PC-9 (cell line): ENCODE measurements at regions not wholly inside any gene's neighbourhood (a gene's known extent, or its start where the extent isn't known, plus 50 kb on each side); places are given as distances from the start of the nearest gene placed in this dataset.

Experiments
- BruUV-seq: library from RNA; stranded (reverse); fragments of 400-500 nt; replicated peaks from 2 replicates; lab custom pipeline; 2021; lab: Mats Ljungman, UMichigan
- CTCF ChIA-PET: fragments of 300-600 bp; sonication (Branson Sonifier 250); formaldehyde crosslinking; loops from one replicate; lab custom pipeline; 2022; ENCODE audit warnings: antibody characterized with exemption; lab: Charles Lee
- POLR2A ChIA-PET: fragments of 300-600 bp; sonication (Branson Sonifier 250); formaldehyde crosslinking; loops from one replicate; lab custom pipeline; 2022; ENCODE audit warnings: antibody characterized with exemption; ENCODE audit not compliant: unreplicated experiment; lab: Charles Lee
- DNase-seq, 2 experiments: peaks; one replicate each; pipeline versions ENCODE4 v3.0.0 to v3.0.0-alpha.2; 2015 to 2022; ENCODE audit warnings: mixed read lengths in 1 of 2
- H2AFZ ChIP-seq: fragments of 200-600 bp; sonication (generic); 2 replicates; pipeline ENCODE4 v1.8.1; 2017; ENCODE audit warnings: antibody characterized with exemption
- H3F3A ChIP-seq: fragments of 200-600 bp; sonication (generic); 2 replicates; pipeline ENCODE4 v1.8.1; 2017; ENCODE audit warnings: antibody characterized with exemption, mild to moderate bottlenecking, low read depth; ENCODE audit not compliant: insufficient read depth
- H3K27ac ChIP-seq: fragments of 200-600 bp; sonication (generic); 2 replicates; pipeline ENCODE4 v1.6.1; 2016; ENCODE audit warnings: mixed run types
- H3K27me3 ChIP-seq: fragments of 200-600 bp; sonication (generic); 2 replicates; pipeline ENCODE4 v1.6.1; 2016; ENCODE audit warnings: low read depth, mixed run types; ENCODE audit not compliant: insufficient read depth
- H3K36me3 ChIP-seq: fragments of 200-600 bp; sonication (generic); 2 replicates; pipeline ENCODE4 v1.6.1; 2016; ENCODE audit warnings: low read depth, mixed run types
- H3K4me1 ChIP-seq: fragments of 200-600 bp; sonication (generic); replicated peaks from 2 replicates; pipeline ENCODE4 v1.6.1; 2016; ENCODE audit warnings: mixed run types; ENCODE audit not compliant: insufficient read depth
- H3K4me2 ChIP-seq: fragments of 200-600 bp; sonication (generic); 2 replicates; pipeline ENCODE4 v1.6.1; 2017; ENCODE audit warnings: mixed run types
- H3K4me3 ChIP-seq: fragments of 200-600 bp; sonication (generic); 2 replicates; pipeline ENCODE4 v1.6.1; 2016; ENCODE audit warnings: mixed run types
- H3K79me2 ChIP-seq: fragments of 200-600 bp; sonication (generic); 2 replicates; pipeline ENCODE4 v1.6.1; 2017; ENCODE audit warnings: low read depth, mixed run types
- H3K9me2 ChIP-seq: fragments of 200-600 bp; sonication (generic); 2 replicates; pipeline ENCODE4 v1.8.1; 2017; ENCODE audit warnings: mild to moderate bottlenecking; ENCODE audit not compliant: insufficient read depth
- H3K9me3 ChIP-seq: fragments of 200-600 bp; sonication (generic); 2 replicates; pipeline ENCODE4 v1.8.1; 2016; ENCODE audit warnings: low read depth; ENCODE audit not compliant: insufficient read depth
- H4K20me1 ChIP-seq: fragments of 200-600 bp; sonication (generic); 2 replicates; pipeline ENCODE4 v1.8.1; 2017; ENCODE audit not compliant: insufficient read depth
- EZH2 ChIP-seq: fragments of 200-600 bp; sonication (generic); IDR thresholded peaks from 2 replicates; pipeline ENCODE4 v1.8.0; 2017; ENCODE audit warnings: antibody characterized with exemption, low read depth
- intact Hi-C: fragments of 100-400 bp; cut with micrococcal nuclease; formaldehyde crosslinking; loops from one replicate; pipeline ENCODE4 v1.10.0; 2022; ENCODE audit not compliant: unreplicated experiment
- TF ChIP-seq, protein P1 (sequence below): fragments of 200-600 bp; sonication (generic); conservative IDR thresholded peaks from 2 replicates; pipeline ENCODE4 v1.6.1; 2017; ENCODE audit warnings: mixed run types, antibody characterized with exemption, mild to moderate bottlenecking, moderate library complexity

DNA sequence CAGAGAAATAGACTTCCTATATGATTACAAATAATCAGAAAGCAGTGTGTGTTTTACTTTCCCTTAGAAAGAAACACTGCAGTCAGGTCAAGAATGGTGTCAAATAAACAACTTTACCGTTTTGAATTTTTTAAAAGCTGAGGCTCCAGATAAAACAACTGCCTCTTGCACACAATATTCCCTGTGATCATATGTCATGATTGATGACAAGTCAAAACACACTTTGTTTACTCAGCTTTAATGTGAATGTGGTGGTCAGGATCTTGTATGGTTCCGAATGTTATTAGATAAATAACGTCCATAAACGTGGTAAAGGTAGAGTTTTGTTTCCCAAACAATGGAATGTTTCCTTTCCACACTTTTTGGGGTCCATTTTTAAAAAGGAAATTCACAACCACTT, 428.4 kb upstream of the MDFIC2 start:
- CTCF ChIA-PET, result no interaction called here
- POLR2A ChIA-PET, result no interaction called here
- no peaks in the 10 kb centered on the region for H3K4me1 ChIP-seq
- TF ChIP-seq, protein P1, sequence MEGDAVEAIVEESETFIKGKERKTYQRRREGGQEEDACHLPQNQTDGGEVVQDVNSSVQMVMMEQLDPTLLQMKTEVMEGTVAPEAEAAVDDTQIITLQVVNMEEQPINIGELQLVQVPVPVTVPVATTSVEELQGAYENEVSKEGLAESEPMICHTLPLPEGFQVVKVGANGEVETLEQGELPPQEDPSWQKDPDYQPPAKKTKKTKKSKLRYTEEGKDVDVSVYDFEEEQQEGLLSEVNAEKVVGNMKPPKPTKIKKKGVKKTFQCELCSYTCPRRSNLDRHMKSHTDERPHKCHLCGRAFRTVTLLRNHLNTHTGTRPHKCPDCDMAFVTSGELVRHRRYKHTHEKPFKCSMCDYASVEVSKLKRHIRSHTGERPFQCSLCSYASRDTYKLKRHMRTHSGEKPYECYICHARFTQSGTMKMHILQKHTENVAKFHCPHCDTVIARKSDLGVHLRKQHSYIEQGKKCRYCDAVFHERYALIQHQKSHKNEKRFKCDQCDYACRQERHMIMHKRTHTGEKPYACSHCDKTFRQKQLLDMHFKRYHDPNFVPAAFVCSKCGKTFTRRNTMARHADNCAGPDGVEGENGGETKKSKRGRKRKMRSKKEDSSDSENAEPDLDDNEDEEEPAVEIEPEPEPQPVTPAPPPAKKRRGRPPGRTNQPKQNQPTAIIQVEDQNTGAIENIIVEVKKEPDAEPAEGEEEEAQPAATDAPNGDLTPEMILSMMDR, result no peak
- TF ChIP-seq EZH2, result no peak
- no peaks in the 10 kb centered on the region for H3K9me3 ChIP-seq
- no TSS peak for BruUV-seq
- no peaks in the 10 kb centered on the region for H3K36me3 ChIP-seq
- no peaks in the 10 kb centered on the region for H3K27me3 ChIP-seq
- no peak for DNase-seq
- no peak overlapping the region for H3K27ac ChIP-seq
- no peak overlapping the region for H3K4me2 ChIP-seq
- H4K20me1 ChIP-seq, result no peaks in the 10 kb centered on the region
- no peak overlapping the region for H3K4me3 ChIP-seq
- no peaks in the 10 kb centered on the region for H3F3A ChIP-seq
- H2AFZ ChIP-seq, result no peak overlapping the region
- no peaks in the 10 kb centered on the region for H3K9me2 ChIP-seq
- intact Hi-C loops, result no loop called here
- H3K79me2 ChIP-seq, result no peaks in the 10 kb centered on the region

DNA sequence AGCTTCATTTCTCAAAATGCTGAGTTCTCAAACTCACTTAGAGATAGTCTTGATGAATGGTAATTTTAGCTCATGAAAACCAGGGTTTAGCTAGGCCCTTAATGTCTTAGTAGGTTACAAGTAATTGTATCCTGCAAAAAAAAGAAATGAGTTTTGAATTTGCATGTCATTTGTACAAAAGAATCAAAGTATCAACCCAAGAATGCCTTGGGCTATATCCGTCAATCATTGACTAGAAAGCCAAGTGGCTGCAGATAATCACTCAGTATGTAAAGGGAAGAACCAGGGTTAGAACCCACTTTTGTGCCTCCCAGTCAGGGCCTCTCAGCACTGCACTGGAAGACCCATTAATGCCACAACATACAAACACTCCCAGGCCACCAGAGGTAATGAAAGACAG, 427.6 kb upstream of the MDFIC2 start:
- POLR2A ChIA-PET, result no interaction called here
- TF ChIP-seq, protein P1, result no peak
- TF ChIP-seq EZH2, result no peak
- Histone ChIP-seq H3K4me2 (no peak overlapping the region), H3K9me3 (no peaks in the 10 kb centered on the region), H3K27ac (no peak overlapping the region), H3K4me1 (no peaks in the 10 kb centered on the region), H3K9me2 (no peaks in the 10 kb centered on the region), H3K4me3 (no peak overlapping the region), H3F3A (no peaks in the 10 kb centered on the region), H3K36me3 (no peaks in the 10 kb centered on the region), H2AFZ (no peak overlapping the region), H4K20me1 (no peaks in the 10 kb centered on the region), H3K27me3 (no peaks in the 10 kb centered on the region), H3K79me2 (no peaks in the 10 kb centered on the region)
- DNase-seq, result no peak
- BruUV-seq, result no TSS peak
- CTCF ChIA-PET, result no interaction called here
- intact Hi-C loops, result no loop called here

DNA sequence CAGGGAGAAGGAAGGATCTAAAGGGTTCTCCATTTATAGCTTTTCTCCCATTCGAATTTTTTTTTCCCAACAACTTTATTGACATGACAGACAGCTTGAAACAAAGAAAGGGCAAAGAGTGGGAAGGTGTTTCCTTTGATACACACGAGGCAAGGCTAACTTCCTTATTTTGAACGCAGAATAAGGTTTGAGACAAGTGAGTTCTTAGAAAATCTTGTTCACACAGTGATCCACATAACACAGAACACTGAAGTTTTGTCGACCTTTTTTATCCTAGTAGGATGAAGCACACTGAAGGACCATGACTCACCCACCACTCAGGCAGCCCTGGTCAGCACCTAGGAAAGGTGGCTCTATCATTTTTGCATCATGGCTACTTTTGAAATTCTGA, 425.8 kb upstream of the MDFIC2 start:
- no peak overlapping the region for H3K4me3 ChIP-seq
- H3K9me2 ChIP-seq, result no peaks in the 10 kb centered on the region
- no peak overlapping the region for H3K27ac ChIP-seq
- no peak overlapping the region for H3K4me2 ChIP-seq
- H3K9me3 ChIP-seq, result no peaks in the 10 kb centered on the region
- H2AFZ ChIP-seq, result no peak overlapping the region
- H3K4me1 ChIP-seq, result no peaks in the 10 kb centered on the region
- BruUV-seq, result no TSS peak
- H3F3A ChIP-seq, result no peaks in the 10 kb centered on the region
- H3K27me3 ChIP-seq, result no peaks in the 10 kb centered on the region
- POLR2A ChIA-PET, result no interaction called here
- H4K20me1 ChIP-seq, result no peaks in the 10 kb centered on the region
- no peak for DNase-seq
- CTCF ChIA-PET, result no interaction called here
- no peak for TF ChIP-seq EZH2
- TF ChIP-seq, protein P1, result no peak
- intact Hi-C loops, result no loop called here
- H3K79me2 ChIP-seq, result no peaks in the 10 kb centered on the region
- no peaks in the 10 kb centered on the region for H3K36me3 ChIP-seq
